Natural killer cell treated with Interleukin-12 subunit alpha and Interleukin-12 subunit beta and Interleukin-15 and Interleukin-18, amount 100 ng/mL, for 72 hours (primary cell): ENCODE measurements at regions not wholly inside any gene's neighbourhood (a gene's known extent, or its start where the extent isn't known, plus 50 kb on each side); places are given as distances from the start of the nearest gene placed in this dataset.
"Not testable (repeated sequence)": the region's sequence is repeated elsewhere in the genome, so short reads cannot be mapped to it uniquely, and the experiment has no call there.

ENCODE experiments used
- ATAC-seq, 2 donors: fragments of 150-1000 bp; cut with Tn5 transposase in 1 of 2; sonication (Bioruptor Pico), chemical (Tn5 transposase) in 1 of 2; 2 replicates each; pipeline ENCODE4 v1.10.0; 2021
- DNase-seq: peaks from one replicate; pipeline ENCODE4 v3.0.0; 2022; ENCODE audit warnings: low spot score
- H3K27ac Mint-ChIP-seq, 2 donors: 1 replicate in 1 of 2; 2 replicates in 1 of 2; pipeline ENCODE4 v1.8.0; 2022; ENCODE audit warnings: mixed read lengths in 2 of 2, mild to moderate bottlenecking in 1 of 2, moderate library complexity in 1 of 2
- H3K27me3 Mint-ChIP-seq, 2 donors: 1 replicate in 1 of 2; 2 replicates in 1 of 2; pipeline ENCODE4 v1.8.0; 2022; ENCODE audit warnings: mixed read lengths in 2 of 2
- H3K36me3 Mint-ChIP-seq: one replicate; pipeline ENCODE4 v1.8.0; 2022; ENCODE audit warnings: mixed read lengths
- H3K4me1 Mint-ChIP-seq, 2 donors: 1 replicate in 1 of 2; 2 replicates in 1 of 2; pipeline ENCODE4 v1.8.0; 2022; ENCODE audit warnings: low read depth in 2 of 2, mixed read lengths in 2 of 2, mild to moderate bottlenecking in 1 of 2
- H3K4me3 Mint-ChIP-seq: one replicate; pipeline ENCODE4 v1.8.0; 2022; ENCODE audit warnings: mixed read lengths
- H3K9me3 Mint-ChIP-seq: 2 replicates; pipeline ENCODE4 v1.8.0; 2022; ENCODE audit warnings: mixed read lengths

- Mint-ChIP-seq H3K36me3 (no peaks in the 10 kb centered on the region), H3K9me3 (no peaks in the 10 kb centered on the region), H3K4me1 (no peaks in the 10 kb centered on the region), H3K27me3 (peaks cover 18 to 41% of the 10 kb centered on the region in 2 donors), H3K27ac (no peak overlapping the region), H3K4me3 (no peak overlapping the region)
- no peak for ATAC-seq
- DNase-seq = no peak
Measured at GRCh38 chr7:43033369-43033768, 79.1 kb upstream of the HECW1 start.

GRCh38 chr7:43034535-43035002, 77.9 kb upstream of the HECW1 start:
- no peak for DNase-seq
- Mint-ChIP-seq H3K27me3 (peaks cover 13 to 31% of the 10 kb centered on the region in 2 donors), H3K27ac (no peak overlapping the region), H3K36me3 (no peaks in the 10 kb centered on the region), H3K4me1 (no peaks in the 10 kb centered on the region), H3K4me3 (no peak overlapping the region), H3K9me3 (no peaks in the 10 kb centered on the region)
- ATAC-seq = no peak

GRCh38 chr7:43037531-43037930, 74.9 kb upstream of the HECW1 start:
- Mint-ChIP-seq H3K27ac (no peak overlapping the region), H3K4me1 (no peaks in the 10 kb centered on the region), H3K36me3 (no peaks in the 10 kb centered on the region), H3K4me3 (no peak overlapping the region), H3K27me3 (peaks cover 10 to 23% of the 10 kb centered on the region in 2 donors), H3K9me3 (no peaks in the 10 kb centered on the region)
- DNase-seq (no peak), ATAC-seq (no peak)

- Mint-ChIP-seq H3K4me3 (no peak overlapping the region), H3K36me3 (no peaks in the 10 kb centered on the region), H3K9me3 (no peaks in the 10 kb centered on the region), H3K4me1 (no peaks in the 10 kb centered on the region), H3K27ac (no peak overlapping the region), H3K27me3 (peaks cover 10 to 30% of the 10 kb centered on the region in 2 donors)
- ATAC-seq (no peak), DNase-seq (no peak)
Measured at GRCh38 chr7:43038254-43038653, 74.2 kb upstream of the HECW1 start.

GRCh38 chr7:43039346-43039745, 73.1 kb upstream of the HECW1 start:
- H3K36me3 Mint-ChIP-seq = no peaks in the 10 kb centered on the region
- DNase-seq (no peak), ATAC-seq (no peak)
- peaks cover 10 to 28% of the 10 kb centered on the region in 2 donors for H3K27me3 Mint-ChIP-seq
- no peaks in the 10 kb centered on the region for H3K4me1 Mint-ChIP-seq
- no peaks in the 10 kb centered on the region for H3K9me3 Mint-ChIP-seq
- H3K4me3 Mint-ChIP-seq = no peak overlapping the region
- no peak overlapping the region for H3K27ac Mint-ChIP-seq

GRCh38 chr7:43040461-43040860, 72.0 kb upstream of the HECW1 start:
- H3K27ac Mint-ChIP-seq = no peak overlapping the region
- DNase-seq = no peak
- peaks cover 8 to 21% of the 10 kb centered on the region in 2 donors for H3K27me3 Mint-ChIP-seq
- no peaks in the 10 kb centered on the region for H3K4me1 Mint-ChIP-seq
- no peak overlapping the region for H3K4me3 Mint-ChIP-seq
- H3K9me3 Mint-ChIP-seq = no peaks in the 10 kb centered on the region
- H3K36me3 Mint-ChIP-seq = no peaks in the 10 kb centered on the region
- ATAC-seq = no peak

GRCh38 chr7:43041105-43041504, 71.3 kb upstream of the HECW1 start:
- Mint-ChIP-seq H3K27ac (no peak overlapping the region), H3K36me3 (no peaks in the 10 kb centered on the region), H3K27me3 (peaks cover 9 to 25% of the 10 kb centered on the region in 2 donors), H3K4me3 (no peak overlapping the region), H3K4me1 (no peaks in the 10 kb centered on the region), H3K9me3 (no peaks in the 10 kb centered on the region)
- ATAC-seq = no peak
- no peak for DNase-seq

- H3K4me1 Mint-ChIP-seq = no peaks in the 10 kb centered on the region
- H3K4me3 Mint-ChIP-seq = no peak overlapping the region
- DNase-seq (no peak), ATAC-seq (no peak)
- no peak overlapping the region for H3K27ac Mint-ChIP-seq
- H3K36me3 Mint-ChIP-seq = no peaks in the 10 kb centered on the region
- H3K27me3 Mint-ChIP-seq = peaks cover 9 to 25% of the 10 kb centered on the region in 2 donors
- no peaks in the 10 kb centered on the region for H3K9me3 Mint-ChIP-seq
Measured at GRCh38 chr7:43041724-43042123, 70.7 kb upstream of the HECW1 start.

- H3K36me3 Mint-ChIP-seq = no peaks in the 10 kb centered on the region
- peaks cover 9 to 25% of the 10 kb centered on the region in 2 donors for H3K27me3 Mint-ChIP-seq
- H3K9me3 Mint-ChIP-seq = no peaks in the 10 kb centered on the region
- H3K4me3 Mint-ChIP-seq = no peak overlapping the region
- no peaks in the 10 kb centered on the region for H3K4me1 Mint-ChIP-seq
- no peak overlapping the region for H3K27ac Mint-ChIP-seq
- DNase-seq = no peak
- no peak for ATAC-seq
Measured at GRCh38 chr7:43042302-43042701, 70.1 kb upstream of the HECW1 start.

- Mint-ChIP-seq H3K36me3 (peaks cover 11% of the 10 kb centered on the region), H3K27ac (no peak overlapping the region), H3K9me3 (peaks cover 7% of the 10 kb centered on the region), H3K4me3 (no peak overlapping the region), H3K4me1 (no peaks in the 10 kb centered on the region), H3K27me3 (peaks cover 12 to 38% of the 10 kb centered on the region in 2 donors)
- no peak for ATAC-seq
- DNase-seq = no peak
Measured at GRCh38 chr7:43044511-43044910, 67.9 kb upstream of the HECW1 start.

GRCh38 chr7:43054052-43054722, 58.3 kb upstream of the HECW1 start:
- Mint-ChIP-seq H3K4me1 (no peaks in the 10 kb centered on the region), H3K27me3 (peaks cover 6 to 27% of the 10 kb centered on the region in 2 donors), H3K36me3 (peaks cover 4% of the 10 kb centered on the region), H3K4me3 (no peak overlapping the region), H3K9me3 (peaks cover 6% of the 10 kb centered on the region), H3K27ac (no peak overlapping the region)
- no peak for ATAC-seq
- no peak for DNase-seq

- H3K36me3 Mint-ChIP-seq = no peaks in the 10 kb centered on the region
- no peaks in the 10 kb centered on the region for H3K4me1 Mint-ChIP-seq
- DNase-seq = no peak
- H3K9me3 Mint-ChIP-seq = no peaks in the 10 kb centered on the region
- no peak overlapping the region for H3K4me3 Mint-ChIP-seq
- H3K27me3 Mint-ChIP-seq = peaks cover 0 to 4% of the 10 kb centered on the region in 2 donors
- no peak overlapping the region for H3K27ac Mint-ChIP-seq
- no peak for ATAC-seq
Measured at GRCh38 chr7:43057141-43057540, 55.3 kb upstream of the HECW1 start.

- Mint-ChIP-seq H3K27me3 (peaks cover 0 to 4% of the 10 kb centered on the region in 2 donors), H3K27ac (no peak overlapping the region), H3K36me3 (no peaks in the 10 kb centered on the region), H3K4me3 (no peak overlapping the region), H3K4me1 (no peaks in the 10 kb centered on the region), H3K9me3 (no peaks in the 10 kb centered on the region)
- no peak for DNase-seq
- ATAC-seq = no peak
Measured at GRCh38 chr7:43058271-43059066, 54.0 kb upstream of the HECW1 start.

GRCh38 chr7:43059067-43059600, 53.3 kb upstream of the HECW1 start:
- H3K4me1 Mint-ChIP-seq, ATAC-seq, DNase-seq, H3K9me3 Mint-ChIP-seq, H3K36me3 Mint-ChIP-seq, H3K27me3 Mint-ChIP-seq, H3K4me3 Mint-ChIP-seq, H3K27ac Mint-ChIP-seq: not testable (repeated sequence)
